Liver (tissue), 8 donors: ENCODE measurements at regions not wholly inside any gene's neighbourhood (a gene's known extent, or its start where the extent isn't known, plus 50 kb on each side); places are given as distances from the start of the nearest gene placed in this dataset.

Experiments
- DNase-seq: peaks from one replicate; pipeline ENCODE4 v3.0.0-alpha.2; 2017; ENCODE audit warnings: low spot score
- H3K27ac ChIP-seq, 2 donors: one replicate each; pipeline ENCODE4 v1.7.0; 2013; ENCODE audit warnings: inconsistent platforms in 2 of 2, low read length in 2 of 2, control low read depth in 1 of 2, low read depth in 1 of 2, mild to moderate bottlenecking in 1 of 2
- H3K27me3 ChIP-seq, 4 donors: one replicate each; pipeline versions ENCODE4 v1.6.1 to v1.7.0; 2013; ENCODE audit warnings: low read length in 3 of 4, inconsistent platforms in 1 of 4, mild to moderate bottlenecking in 1 of 4, moderate library complexity in 1 of 4; ENCODE audit not compliant: control insufficient read depth in 4 of 4, insufficient read depth in 4 of 4
- H3K36me3 ChIP-seq, 4 donors: one replicate each; pipeline versions ENCODE4 v1.6.1 to v1.7.0; 2013; ENCODE audit warnings: low read length in 3 of 4, mild to moderate bottlenecking in 3 of 4, low read depth in 1 of 4, moderate library complexity in 1 of 4; ENCODE audit not compliant: control insufficient read depth in 4 of 4, insufficient read depth in 3 of 4
- H3K4me1 ChIP-seq, 4 donors: one replicate each; pipeline versions ENCODE4 v1.6.1 to v1.7.0; 2013; ENCODE audit warnings: low read length in 3 of 4, mild to moderate bottlenecking in 3 of 4, moderate library complexity in 1 of 4; ENCODE audit not compliant: control insufficient read depth in 4 of 4, insufficient read depth in 4 of 4
- H3K4me3 ChIP-seq, 3 donors: one replicate each; pipeline versions ENCODE4 v1.6.1 to v1.7.0; 2013; ENCODE audit warnings: low read length in 3 of 3, control low read depth in 1 of 3, low read depth in 1 of 3, mild to moderate bottlenecking in 1 of 3
- H3K9ac ChIP-seq, 2 donors: one replicate each; pipeline ENCODE4 v1.7.0; 2013; ENCODE audit warnings: low read length in 2 of 2, mild to moderate bottlenecking in 2 of 2, moderate library complexity in 2 of 2, control low read depth in 1 of 2, low read depth in 1 of 2
- H3K9me3 ChIP-seq, 4 donors: one replicate each; pipeline versions ENCODE4 v1.6.1 to v1.7.0; 2013; ENCODE audit warnings: low read length in 3 of 4; ENCODE audit not compliant: control insufficient read depth in 4 of 4
- EGR1 ChIP-seq, 2 donors: IDR thresholded peaks; 2 replicates each; pipeline ENCODE4 v1.6.1; 2016 to 2018; ENCODE audit warnings: antibody characterized with exemption in 2 of 2, low read depth in 2 of 2
- FOXA1 ChIP-seq: IDR thresholded peaks from 2 replicates; pipeline ENCODE4 v1.6.1; 2016; ENCODE audit warnings: antibody characterized with exemption
- FOXA2 ChIP-seq: IDR thresholded peaks from 2 replicates; pipeline ENCODE4 v1.6.1; 2016; ENCODE audit warnings: antibody characterized with exemption
- GABPA ChIP-seq, 2 donors: IDR thresholded peaks in 1 of 2; conservative IDR thresholded peaks in 1 of 2; 2 replicates each; pipeline ENCODE4 v1.6.1; 2016; ENCODE audit warnings: antibody characterized with exemption in 2 of 2, mild to moderate bottlenecking in 1 of 2, moderate library complexity in 1 of 2
- HNF4A ChIP-seq, 2 donors: conservative IDR thresholded peaks; 2 replicates each; pipeline ENCODE4 v1.6.1; 2016; ENCODE audit warnings: antibody characterized with exemption in 2 of 2, mild to moderate bottlenecking in 2 of 2
- HNF4G ChIP-seq: IDR thresholded peaks from 2 replicates; pipeline ENCODE4 v1.6.1; 2016; ENCODE audit warnings: antibody characterized with exemption
- JUND ChIP-seq, 2 donors: IDR thresholded peaks; 2 replicates each; pipeline ENCODE4 v1.6.1; 2016; ENCODE audit warnings: antibody characterized with exemption in 2 of 2
- NR2F2 ChIP-seq: IDR thresholded peaks from 2 replicates; pipeline ENCODE4 v1.6.1; 2016; ENCODE audit warnings: antibody characterized with exemption
- RAD21 ChIP-seq, 2 donors: IDR thresholded peaks; 2 replicates each; pipeline ENCODE4 v1.6.1; 2016; ENCODE audit warnings: antibody characterized with exemption in 2 of 2, mild to moderate bottlenecking in 2 of 2
- RXRA ChIP-seq, 2 donors: IDR thresholded peaks; 2 replicates each; pipeline ENCODE4 v1.6.1; 2017 to 2018; ENCODE audit warnings: antibody characterized with exemption in 2 of 2, mild to moderate bottlenecking in 1 of 2
- SP1 ChIP-seq: IDR thresholded peaks from 2 replicates; pipeline ENCODE4 v1.6.1; 2018; ENCODE audit warnings: antibody characterized with exemption, mild to moderate bottlenecking
- TAF1 ChIP-seq: conservative IDR thresholded peaks from 2 replicates; pipeline ENCODE4 v1.6.1; 2016; ENCODE audit warnings: antibody characterized with exemption, mild to moderate bottlenecking
- YY1 ChIP-seq: IDR thresholded peaks from 2 replicates; pipeline ENCODE4 v1.6.1; 2016; ENCODE audit warnings: antibody characterized with exemption, mild to moderate bottlenecking
- WGBS: extraction: QIAGEN DNeasy Blood & Tissue Kit; methylation state at CpG from one replicate; pipeline ENCODE4 v1.1.7; 2013; 5-methylcytosine and 5-hydroxymethylcytosine counted together
- TF ChIP-seq, protein P1 (sequence below): IDR thresholded peaks from 2 replicates; pipeline ENCODE4 v1.6.1; 2016; ENCODE audit warnings: antibody characterized with exemption
- TF ChIP-seq, protein P2 (sequence below): fragments of 150-350 bp; IDR thresholded peaks from 2 replicates; pipeline ENCODE4 v1.5.1; 2017; ENCODE audit warnings: improper control_type of control experiment, low read depth, low read length; ENCODE audit not compliant: missing input control
- TF ChIP-seq, protein P3 (sequence below): IDR thresholded peaks from 2 replicates; pipeline ENCODE4 v1.6.1; 2016; ENCODE audit warnings: antibody characterized with exemption
- TF ChIP-seq, protein P4 (sequence below): IDR thresholded peaks from 2 replicates; pipeline ENCODE4 v1.6.1; 2016; ENCODE audit warnings: antibody characterized with exemption, mild to moderate bottlenecking
- donor health status: healthy.
- donor health status: healthy.
- donor health status: healthy.
- donor health status: healthy.
- donor health status: healthy.

DNA sequence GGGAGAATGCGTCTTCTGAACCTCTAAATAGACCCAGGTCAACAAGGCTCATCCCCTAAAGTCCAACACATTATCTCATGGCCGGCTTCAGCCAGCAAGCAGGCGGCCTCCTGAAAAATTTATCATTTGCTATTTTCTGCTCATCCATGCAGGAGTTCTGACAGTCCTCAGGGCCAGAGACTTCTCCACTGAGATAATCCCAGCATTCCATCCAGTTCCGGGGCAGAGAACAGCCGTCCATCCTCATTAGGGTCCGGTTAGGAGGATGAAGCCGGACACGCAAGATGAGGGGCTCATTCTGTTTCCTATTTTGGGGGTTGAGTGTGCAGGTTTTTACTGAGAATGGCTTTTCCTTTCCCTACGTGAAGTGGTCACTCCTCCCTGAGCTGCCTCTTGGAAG is 258.1 kb downstream of the PREX1 start (continued):
- TF ChIP-seq, protein P1, sequence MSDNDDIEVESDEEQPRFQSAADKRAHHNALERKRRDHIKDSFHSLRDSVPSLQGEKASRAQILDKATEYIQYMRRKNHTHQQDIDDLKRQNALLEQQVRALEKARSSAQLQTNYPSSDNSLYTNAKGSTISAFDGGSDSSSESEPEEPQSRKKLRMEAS = no peak
- TF ChIP-seq NR2F2 (no peak), RAD21 (IDR thresholded peaks at IDR 0.05) (no peak), FOXA1 (no peak), HNF4G (no peak)

DNA sequence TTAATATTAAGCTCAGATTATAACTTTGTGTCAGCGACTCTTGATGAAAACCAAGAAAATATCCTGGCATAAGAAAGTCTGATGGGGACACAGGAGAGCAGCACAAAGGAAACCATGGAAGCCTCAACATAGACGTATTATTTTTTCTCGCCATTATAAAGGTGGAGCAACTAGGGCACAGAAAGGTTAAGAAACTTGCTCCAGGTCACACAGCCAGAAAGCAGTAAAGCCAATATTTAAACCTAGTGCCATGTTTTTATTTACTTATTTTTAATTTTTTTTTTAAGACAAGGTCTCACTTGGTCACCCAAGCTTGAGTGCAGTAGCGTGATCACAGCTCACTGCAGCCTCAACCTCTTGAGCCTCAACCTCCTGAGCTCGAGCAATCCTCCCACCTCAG is 259.3 kb downstream of the PREX1 start:
- 89% methylated on average over 5 of the region's 5 CpGs for WGBS
- Histone ChIP-seq H3K4me3 (no peak overlapping the region), H3K9ac (no peak overlapping the region), H3K4me1 (no peaks in the 10 kb centered on the region), H3K36me3 (no peaks in the 10 kb centered on the region), H3K9me3 (no peaks in the 10 kb centered on the region), H3K27ac (no peak overlapping the region), H3K27me3 (peaks cover 0 to 6% (median 2%) of the 10 kb centered on the region in 4 donors)
- TF ChIP-seq FOXA1 = no peak
- no peak for TF ChIP-seq HNF4A (conservative IDR thresholded peaks at IDR 0.05)
- TF ChIP-seq JUND (IDR thresholded peaks at IDR 0.05) = no peak
- TF ChIP-seq, protein P2, sequence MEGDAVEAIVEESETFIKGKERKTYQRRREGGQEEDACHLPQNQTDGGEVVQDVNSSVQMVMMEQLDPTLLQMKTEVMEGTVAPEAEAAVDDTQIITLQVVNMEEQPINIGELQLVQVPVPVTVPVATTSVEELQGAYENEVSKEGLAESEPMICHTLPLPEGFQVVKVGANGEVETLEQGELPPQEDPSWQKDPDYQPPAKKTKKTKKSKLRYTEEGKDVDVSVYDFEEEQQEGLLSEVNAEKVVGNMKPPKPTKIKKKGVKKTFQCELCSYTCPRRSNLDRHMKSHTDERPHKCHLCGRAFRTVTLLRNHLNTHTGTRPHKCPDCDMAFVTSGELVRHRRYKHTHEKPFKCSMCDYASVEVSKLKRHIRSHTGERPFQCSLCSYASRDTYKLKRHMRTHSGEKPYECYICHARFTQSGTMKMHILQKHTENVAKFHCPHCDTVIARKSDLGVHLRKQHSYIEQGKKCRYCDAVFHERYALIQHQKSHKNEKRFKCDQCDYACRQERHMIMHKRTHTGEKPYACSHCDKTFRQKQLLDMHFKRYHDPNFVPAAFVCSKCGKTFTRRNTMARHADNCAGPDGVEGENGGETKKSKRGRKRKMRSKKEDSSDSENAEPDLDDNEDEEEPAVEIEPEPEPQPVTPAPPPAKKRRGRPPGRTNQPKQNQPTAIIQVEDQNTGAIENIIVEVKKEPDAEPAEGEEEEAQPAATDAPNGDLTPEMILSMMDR = no peak
- TF ChIP-seq SP1 = no peak
- no peak for TF ChIP-seq TAF1
- TF ChIP-seq HNF4G = no peak
- no peak for TF ChIP-seq FOXA2
- TF ChIP-seq RAD21 (IDR thresholded peaks at IDR 0.05) = no peak
- no peak for DNase-seq

DNA sequence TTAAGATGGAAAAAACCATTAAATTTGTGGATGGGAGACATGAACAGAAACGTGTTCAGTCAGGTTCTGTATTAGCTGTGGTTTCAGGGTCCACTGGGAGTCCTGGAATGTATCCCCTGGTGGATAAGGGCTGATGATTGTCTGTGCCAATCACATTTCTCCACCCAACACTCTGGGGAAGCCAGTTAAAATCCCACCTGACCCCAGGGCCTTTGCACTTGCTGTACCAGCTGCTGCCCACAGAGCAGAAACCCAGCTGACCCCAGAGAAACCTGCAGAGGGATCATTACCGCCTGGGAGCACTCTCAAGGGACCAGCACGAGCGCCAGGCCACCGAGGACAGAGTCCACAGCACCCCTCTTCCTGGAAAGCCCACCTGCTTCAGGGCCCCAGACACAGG is 260.7 kb downstream of the PREX1 start:
- Histone ChIP-seq H3K9me3 (no peaks in the 10 kb centered on the region), H3K27ac (no peak overlapping the region), H3K36me3 (no peaks in the 10 kb centered on the region), H3K4me1 (no peaks in the 10 kb centered on the region), H3K27me3 (peaks cover 0 to 6% (median 2%) of the 10 kb centered on the region in 4 donors), H3K4me3 (no peak overlapping the region), H3K9ac (no peak overlapping the region)
- TF ChIP-seq JUND (IDR thresholded peaks at IDR 0.05) = no peak
- no peak for TF ChIP-seq HNF4G
- TF ChIP-seq GABPA (IDR thresholded peaks at IDR 0.05 in 1 of 2, conservative IDR thresholded peaks at IDR 0.05 in 1 of 2) = no peak
- TF ChIP-seq, protein P1 = no peak
- WGBS = 80% methylated on average over 5 of the region's 5 CpGs
- no peak for DNase-seq

DNA sequence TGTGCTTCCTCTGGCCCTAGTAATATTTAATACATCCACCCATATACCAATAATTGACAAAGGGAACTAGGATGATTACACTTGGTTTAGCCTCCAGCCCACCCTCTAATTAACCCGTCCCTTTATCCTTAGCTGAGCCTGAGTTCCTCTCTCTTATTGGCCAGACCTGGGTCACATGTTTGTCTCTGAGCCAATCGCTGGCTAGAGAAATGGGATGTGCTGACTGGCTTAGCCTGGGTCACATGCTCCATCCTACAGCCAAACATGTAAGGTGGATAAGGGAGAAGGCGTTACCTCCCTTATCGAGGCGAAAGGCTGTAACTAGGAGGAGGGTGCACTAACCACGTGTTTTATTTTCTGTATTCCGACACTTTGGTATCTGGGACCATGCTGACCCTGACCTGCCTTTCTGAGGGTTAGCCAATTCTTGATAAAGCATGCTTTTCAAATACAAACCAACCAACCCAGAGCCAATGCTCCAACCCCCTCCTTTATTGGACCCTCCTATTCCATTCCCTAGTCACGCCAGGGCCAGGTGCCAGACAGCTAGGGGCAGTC is 262.7 kb downstream of the PREX1 start:
- Histone ChIP-seq H3K27ac (no peak overlapping the region), H3K27me3 (peaks cover 0 to 6% (median 2%) of the 10 kb centered on the region in 4 donors), H3K4me1 (no peaks in the 10 kb centered on the region), H3K9me3 (no peaks in the 10 kb centered on the region), H3K4me3 (no peak overlapping the region), H3K9ac (no peak overlapping the region), H3K36me3 (no peaks in the 10 kb centered on the region)
- 56% methylated on average over 8 of the region's 8 CpGs for WGBS
- no peak for DNase-seq
- TF ChIP-seq HNF4G = no peak
- no peak for TF ChIP-seq NR2F2
- no peak for TF ChIP-seq FOXA1
- TF ChIP-seq SP1 = no peak
- no peak for TF ChIP-seq HNF4A (conservative IDR thresholded peaks at IDR 0.05)
- TF ChIP-seq RXRA (IDR thresholded peaks at IDR 0.05) = no peak
- no peak for TF ChIP-seq JUND (IDR thresholded peaks at IDR 0.05)
- TF ChIP-seq FOXA2 = no peak
- TF ChIP-seq, protein P3, sequence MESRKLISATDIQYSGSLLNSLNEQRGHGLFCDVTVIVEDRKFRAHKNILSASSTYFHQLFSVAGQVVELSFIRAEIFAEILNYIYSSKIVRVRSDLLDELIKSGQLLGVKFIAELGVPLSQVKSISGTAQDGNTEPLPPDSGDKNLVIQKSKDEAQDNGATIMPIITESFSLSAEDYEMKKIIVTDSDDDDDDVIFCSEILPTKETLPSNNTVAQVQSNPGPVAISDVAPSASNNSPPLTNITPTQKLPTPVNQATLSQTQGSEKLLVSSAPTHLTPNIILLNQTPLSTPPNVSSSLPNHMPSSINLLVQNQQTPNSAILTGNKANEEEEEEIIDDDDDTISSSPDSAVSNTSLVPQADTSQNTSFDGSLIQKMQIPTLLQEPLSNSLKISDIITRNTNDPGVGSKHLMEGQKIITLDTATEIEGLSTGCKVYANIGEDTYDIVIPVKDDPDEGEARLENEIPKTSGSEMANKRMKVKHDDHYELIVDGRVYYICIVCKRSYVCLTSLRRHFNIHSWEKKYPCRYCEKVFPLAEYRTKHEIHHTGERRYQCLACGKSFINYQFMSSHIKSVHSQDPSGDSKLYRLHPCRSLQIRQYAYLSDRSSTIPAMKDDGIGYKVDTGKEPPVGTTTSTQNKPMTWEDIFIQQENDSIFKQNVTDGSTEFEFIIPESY = no peak
- TF ChIP-seq, protein P4, sequence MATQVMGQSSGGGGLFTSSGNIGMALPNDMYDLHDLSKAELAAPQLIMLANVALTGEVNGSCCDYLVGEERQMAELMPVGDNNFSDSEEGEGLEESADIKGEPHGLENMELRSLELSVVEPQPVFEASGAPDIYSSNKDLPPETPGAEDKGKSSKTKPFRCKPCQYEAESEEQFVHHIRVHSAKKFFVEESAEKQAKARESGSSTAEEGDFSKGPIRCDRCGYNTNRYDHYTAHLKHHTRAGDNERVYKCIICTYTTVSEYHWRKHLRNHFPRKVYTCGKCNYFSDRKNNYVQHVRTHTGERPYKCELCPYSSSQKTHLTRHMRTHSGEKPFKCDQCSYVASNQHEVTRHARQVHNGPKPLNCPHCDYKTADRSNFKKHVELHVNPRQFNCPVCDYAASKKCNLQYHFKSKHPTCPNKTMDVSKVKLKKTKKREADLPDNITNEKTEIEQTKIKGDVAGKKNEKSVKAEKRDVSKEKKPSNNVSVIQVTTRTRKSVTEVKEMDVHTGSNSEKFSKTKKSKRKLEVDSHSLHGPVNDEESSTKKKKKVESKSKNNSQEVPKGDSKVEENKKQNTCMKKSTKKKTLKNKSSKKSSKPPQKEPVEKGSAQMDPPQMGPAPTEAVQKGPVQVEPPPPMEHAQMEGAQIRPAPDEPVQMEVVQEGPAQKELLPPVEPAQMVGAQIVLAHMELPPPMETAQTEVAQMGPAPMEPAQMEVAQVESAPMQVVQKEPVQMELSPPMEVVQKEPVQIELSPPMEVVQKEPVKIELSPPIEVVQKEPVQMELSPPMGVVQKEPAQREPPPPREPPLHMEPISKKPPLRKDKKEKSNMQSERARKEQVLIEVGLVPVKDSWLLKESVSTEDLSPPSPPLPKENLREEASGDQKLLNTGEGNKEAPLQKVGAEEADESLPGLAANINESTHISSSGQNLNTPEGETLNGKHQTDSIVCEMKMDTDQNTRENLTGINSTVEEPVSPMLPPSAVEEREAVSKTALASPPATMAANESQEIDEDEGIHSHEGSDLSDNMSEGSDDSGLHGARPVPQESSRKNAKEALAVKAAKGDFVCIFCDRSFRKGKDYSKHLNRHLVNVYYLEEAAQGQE = no peak
- TF ChIP-seq, protein P1 = no peak
- TF ChIP-seq RAD21 (IDR thresholded peaks at IDR 0.05) = no peak
- no peak for TF ChIP-seq EGR1 (IDR thresholded peaks at IDR 0.05; ENCODE audit: low read depth in 2 of 2)
- no peak for TF ChIP-seq YY1
- TF ChIP-seq TAF1 = no peak
- no peak for TF ChIP-seq GABPA (IDR thresholded peaks at IDR 0.05 in 1 of 2, conservative IDR thresholded peaks at IDR 0.05 in 1 of 2)
